ENCODE measurements at regions not wholly inside any gene's neighbourhood (a gene's known extent, or its start where the extent isn't known, plus 50 kb on each side); places are given as distances from the start of the nearest gene placed in this dataset.

DNA sequence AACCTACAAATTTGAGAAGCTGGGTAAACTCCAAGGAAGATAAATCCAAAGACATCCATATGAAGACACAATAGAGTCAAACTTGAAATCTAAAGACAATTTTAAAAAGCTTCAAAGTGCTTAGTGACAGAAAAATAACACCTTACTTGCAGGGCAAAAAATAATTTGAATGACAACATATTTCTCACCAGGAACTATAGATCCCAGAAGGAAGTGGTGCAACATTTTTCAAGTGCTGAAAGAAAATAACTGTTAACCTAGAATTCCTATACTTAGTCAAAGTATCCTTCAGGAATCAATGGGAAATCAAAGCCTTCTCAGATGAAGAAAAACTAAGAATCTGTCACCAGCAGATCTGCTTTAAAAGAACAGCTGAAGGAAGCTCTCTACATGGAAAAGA, 184.4 kb downstream of the HLX start:
- ChIA-PET CTCF (ENCODE audit: low intra/inter-chr PET ratio, low total read pairs) (no interaction called here), POLR2A (no interaction called here)
- DNase-seq (ENCODE audit: low spot score), result no peak
- BruUV-seq (replicated peaks), result no TSS peak
- ATAC-seq, result no peak
- Histone ChIP-seq H3K9me3 (ENCODE audit: low read length) (no peaks in the 10 kb centered on the region), H4K20me1 (ENCODE audit: insufficient read depth, low read length) (no peaks in the 10 kb centered on the region), H3K4me3 (replicated peaks in 1 of 3; ENCODE audit: insufficient read depth in 1 of 3, low read depth in 2 of 3, low read length in 3 of 3) (no peak overlapping the region), H3K36me3 (replicated peaks in 1 of 2; ENCODE audit: control insufficient read depth in 1 of 2, insufficient read depth in 2 of 2, low read length in 2 of 2) (no peaks in the 10 kb centered on the region), H3K79me2 (ENCODE audit: insufficient read depth, low read length) (no peaks in the 10 kb centered on the region), H3K27me3 (ENCODE audit: control insufficient read depth in 1 of 2, insufficient read depth in 2 of 2, low read length in 2 of 2) (no peaks in the 10 kb centered on the region), H3K4me1 (ENCODE audit: insufficient read depth, low read length) (no peaks in the 10 kb centered on the region), H3K4me2 (ENCODE audit: low read depth, low read length) (no peak overlapping the region), H3K9ac (ENCODE audit: insufficient read depth, low read depth, low read length) (no peak overlapping the region), H2AFZ (ENCODE audit: low read length) (no peak overlapping the region), H3K27ac (ENCODE audit: extremely low read length, insufficient read depth, low read length) (no peak overlapping the region)
- TF ChIP-seq KLF9 (CRISPR knock-in tag; IDR thresholded peaks at IDR 0.05; ENCODE audit: low read depth), result no peak
- intact Hi-C loops (cut with micrococcal nuclease; ENCODE audit: unreplicated experiment) (loop anchor here (5.0 kb wide), 1 partner anchor 1354 kb away; no protein-coding TSS in a partner anchor), in situ Hi-C loops (cut with HindIII; ENCODE audit: extremely low pct_ligation_motif_present, low pct_unique_long_range_greater_than_20kb) (no loop called here)
- FAIRE-seq, result no peak

DNA sequence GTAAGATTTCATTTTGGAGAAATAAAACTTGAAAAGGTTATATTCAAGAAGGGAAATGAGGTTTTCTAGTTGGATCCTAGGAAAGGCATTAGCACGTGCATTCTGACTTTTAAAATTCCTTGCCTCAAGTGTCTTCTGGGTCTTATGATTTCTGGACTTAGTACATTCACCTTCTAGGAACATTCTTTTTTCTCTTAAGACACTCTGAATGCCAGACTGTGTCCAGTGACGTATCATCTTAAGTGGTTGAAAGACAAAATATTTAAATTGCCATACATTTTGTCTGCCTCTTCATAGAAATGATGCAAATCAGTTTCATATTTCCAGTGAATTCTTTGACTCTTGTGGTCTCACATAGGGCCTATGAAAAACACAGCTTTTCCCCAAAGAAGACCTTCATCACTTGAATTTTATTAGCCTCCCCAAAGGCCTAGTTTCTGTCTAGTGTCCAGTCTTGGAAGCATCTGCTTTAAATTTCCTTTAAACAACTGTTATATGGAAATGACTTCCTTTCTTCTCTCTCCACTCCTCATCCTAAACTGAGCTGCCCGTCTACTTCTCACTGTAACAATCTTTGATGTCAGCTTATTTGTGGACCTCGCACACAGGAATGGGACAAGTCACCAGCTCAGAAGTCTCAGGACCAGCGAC, 187.2 kb downstream of the HLX start:
- ATAC-seq (no peak), FAIRE-seq (no peak), DNase-seq (ENCODE audit: low spot score) (no peak)
- in situ Hi-C loops (cut with HindIII; ENCODE audit: extremely low pct_ligation_motif_present, low pct_unique_long_range_greater_than_20kb), result no loop called here
- Histone ChIP-seq H4K20me1 (ENCODE audit: insufficient read depth, low read length) (no peaks in the 10 kb centered on the region), H3K79me2 (ENCODE audit: insufficient read depth, low read length) (no peaks in the 10 kb centered on the region), H3K36me3 (replicated peaks in 1 of 2; ENCODE audit: control insufficient read depth in 1 of 2, insufficient read depth in 2 of 2, low read length in 2 of 2) (no peaks in the 10 kb centered on the region), H3K9ac (ENCODE audit: insufficient read depth, low read depth, low read length) (no peak overlapping the region), H3K27me3 (ENCODE audit: control insufficient read depth in 1 of 2, insufficient read depth in 2 of 2, low read length in 2 of 2) (no peaks in the 10 kb centered on the region), H3K4me1 (ENCODE audit: insufficient read depth, low read length) (no peaks in the 10 kb centered on the region), H3K4me2 (ENCODE audit: low read depth, low read length) (no peak overlapping the region), H2AFZ (ENCODE audit: low read length) (no peak overlapping the region), H3K4me3 (replicated peaks in 1 of 3; ENCODE audit: insufficient read depth in 1 of 3, low read depth in 2 of 3, low read length in 3 of 3) (no peak overlapping the region), H3K9me3 (ENCODE audit: low read length) (no peaks in the 10 kb centered on the region), H3K27ac (ENCODE audit: extremely low read length, insufficient read depth, low read length) (no peak overlapping the region)
- 4% methylated on average over 5 of the region's 5 CpGs for WGBS (ENCODE audit: low lambda C conversion rate)
- TF ChIP-seq CREB1 (IDR thresholded peaks at IDR 0.05) (0 out of 2 replicates have a peak, but pooled peaks have one; percentile 20), CREB1 (CRISPR knock-in tag; IDR thresholded peaks at IDR 0.05) (no peak), LCORL (IDR thresholded peaks at IDR 0.05) (no peak), LCORL (CRISPR knock-in tag; IDR thresholded peaks at IDR 0.05) (no peak)
- intact Hi-C loops (cut with micrococcal nuclease; ENCODE audit: unreplicated experiment), result no loop called here
- CTCF ChIA-PET (ENCODE audit: low intra/inter-chr PET ratio, low total read pairs), result no interaction called here
- POLR2A ChIA-PET, result no interaction called here
- BruUV-seq (replicated peaks), result no TSS peak

Measured in HepG2 (cell line).